ENCODE measurements at regions not wholly inside any gene's neighbourhood (a gene's known extent, or its start where the extent isn't known, plus 50 kb on each side); places are given as distances from the start of the nearest gene placed in this dataset.

GRCh38 chr19:29880498-29881081, 61.4 kb upstream of the URI1 start:
- TF ChIP-seq CTCF (IDR thresholded peaks at IDR 0.05; ENCODE audit: insufficient read depth, low read depth, low read length) (no peak), EZH2 (IDR thresholded peaks at IDR 0.05; ENCODE audit: insufficient read depth, low read length) (no peak)

All from astrocyte (in vitro differentiated cells and primary cell).